Endothelial cell of umbilical vein (primary cell): ENCODE measurements at regions not wholly inside any gene's neighbourhood (a gene's known extent, or its start where the extent isn't known, plus 50 kb on each side); places are given as distances from the start of the nearest gene placed in this dataset.

Source experiments
- JUN ChIP-seq: IDR thresholded peaks from 2 replicates; pipeline ENCODE4 v1.6.1; 2011; ENCODE audit warnings: borderline replicate concordance, low read depth; ENCODE audit not compliant: insufficient read length, insufficient read depth
- TF ChIP-seq, protein P1 (sequence below), 2 donors: IDR thresholded peaks; 1 replicate in 1 of 2; 2 replicates in 1 of 2; pipeline ENCODE4 v1.5.1; 2011; ENCODE audit warnings: low read length in 2 of 2, mild to moderate bottlenecking in 2 of 2, moderate library complexity in 2 of 2, control low read depth in 1 of 2, inconsistent platforms in 1 of 2, low read depth in 1 of 2; ENCODE audit not compliant: insufficient read depth in 1 of 2; ENCODE audit errors: extremely low read depth in 1 of 2

GRCh38 chr3:40695848-40696247 lies 171.1 kb downstream of the ZNF621 start:
- TF ChIP-seq, protein P1, sequence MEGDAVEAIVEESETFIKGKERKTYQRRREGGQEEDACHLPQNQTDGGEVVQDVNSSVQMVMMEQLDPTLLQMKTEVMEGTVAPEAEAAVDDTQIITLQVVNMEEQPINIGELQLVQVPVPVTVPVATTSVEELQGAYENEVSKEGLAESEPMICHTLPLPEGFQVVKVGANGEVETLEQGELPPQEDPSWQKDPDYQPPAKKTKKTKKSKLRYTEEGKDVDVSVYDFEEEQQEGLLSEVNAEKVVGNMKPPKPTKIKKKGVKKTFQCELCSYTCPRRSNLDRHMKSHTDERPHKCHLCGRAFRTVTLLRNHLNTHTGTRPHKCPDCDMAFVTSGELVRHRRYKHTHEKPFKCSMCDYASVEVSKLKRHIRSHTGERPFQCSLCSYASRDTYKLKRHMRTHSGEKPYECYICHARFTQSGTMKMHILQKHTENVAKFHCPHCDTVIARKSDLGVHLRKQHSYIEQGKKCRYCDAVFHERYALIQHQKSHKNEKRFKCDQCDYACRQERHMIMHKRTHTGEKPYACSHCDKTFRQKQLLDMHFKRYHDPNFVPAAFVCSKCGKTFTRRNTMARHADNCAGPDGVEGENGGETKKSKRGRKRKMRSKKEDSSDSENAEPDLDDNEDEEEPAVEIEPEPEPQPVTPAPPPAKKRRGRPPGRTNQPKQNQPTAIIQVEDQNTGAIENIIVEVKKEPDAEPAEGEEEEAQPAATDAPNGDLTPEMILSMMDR (IDR thresholded peaks at IDR 0.05; ENCODE audit: extremely low read depth in 1 of 2, insufficient read depth in 1 of 2, low read depth in 1 of 2, low read length in 2 of 2), result no peak
- TF ChIP-seq JUN, result no peak
